Keratinocyte (primary cell): ENCODE measurements at regions not wholly inside any gene's neighbourhood (a gene's known extent, or its start where the extent isn't known, plus 50 kb on each side); places are given as distances from the start of the nearest gene placed in this dataset.
A peak's percentile ranks its signal among the peaks of the same experiment; 100 is the strongest.

ENCODE experiments used
- DNase-seq: peaks from one replicate; pipeline ENCODE4 v3.0.0-alpha.2; 2011; ENCODE audit warnings: low read depth, missing footprints, low spot score
- FAIRE-seq: peaks from 2 replicates; lab custom pipeline; 2011; peaks lifted over from hg19 to GRCh38; lab: Jason Lieb, UNC
- H2AFZ ChIP-seq: 2 replicates; pipeline ENCODE4 v1.6.0; 2012; ENCODE audit warnings: low read length, control low read depth, inconsistent platforms; ENCODE audit not compliant: control insufficient read depth
- H3K27ac ChIP-seq: 2 replicates; pipeline ENCODE4 v1.5.1; 2011; ENCODE audit warnings: low read length; ENCODE audit not compliant: control insufficient read depth, insufficient read depth
- H3K27me3 ChIP-seq: 3 replicates; pipeline ENCODE4 v1.6.0; 2011; ENCODE audit warnings: low read length; ENCODE audit not compliant: control insufficient read depth, insufficient read depth; ENCODE audit errors: extremely low read depth
- H3K36me3 ChIP-seq, 2 experiments: 2 replicates in 1 of 2; 3 replicates in 1 of 2; pipeline ENCODE4 v1.5.1; 2011; ENCODE audit warnings: low read length in 2 of 2, mild to moderate bottlenecking in 1 of 2; ENCODE audit not compliant: control insufficient read depth in 2 of 2, insufficient read depth in 2 of 2; ENCODE audit errors: extremely low read depth in 1 of 2
- H3K4me1 ChIP-seq: 3 replicates; pipeline ENCODE4 v1.5.1; 2011; ENCODE audit warnings: low read length; ENCODE audit not compliant: control insufficient read depth, insufficient read depth; ENCODE audit errors: extremely low read depth
- H3K4me2 ChIP-seq: 3 replicates; pipeline ENCODE4 v1.6.0; 2011; ENCODE audit warnings: low read depth, low read length; ENCODE audit not compliant: control insufficient read depth, insufficient read depth; ENCODE audit errors: extremely low read depth
- H3K4me3 ChIP-seq, 3 experiments: fragments of 200-600 bp in 1 of 3; sonication (generic) in 1 of 3; 2 replicates in 2 of 3; 3 replicates in 1 of 3; pipeline ENCODE4 v1.5.1; 2011 to 2016; ENCODE audit warnings: low read length in 3 of 3, mild to moderate bottlenecking in 3 of 3, control low read depth in 2 of 3, inconsistent platforms in 1 of 3, low read depth in 1 of 3, mixed read lengths in 1 of 3, mixed run types in 1 of 3, moderate library complexity in 1 of 3; ENCODE audit not compliant: control insufficient read depth in 2 of 3, insufficient read depth in 2 of 3; ENCODE audit errors: extremely low read depth in 1 of 3
- H3K79me2 ChIP-seq: 2 replicates; pipeline ENCODE4 v1.6.0; 2012; ENCODE audit warnings: low read length; ENCODE audit not compliant: control insufficient read depth, insufficient read depth
- H3K9ac ChIP-seq: 3 replicates; pipeline ENCODE4 v1.6.0; 2011; ENCODE audit warnings: low read length; ENCODE audit not compliant: control insufficient read depth, insufficient read depth; ENCODE audit errors: extremely low read depth
- H3K9me1 ChIP-seq: 3 replicates; pipeline ENCODE4 v1.6.0; 2011; ENCODE audit warnings: low read length; ENCODE audit not compliant: control insufficient read depth, insufficient read depth; ENCODE audit errors: extremely low read depth
- H3K9me3 ChIP-seq: 2 replicates; pipeline ENCODE4 v1.5.1; 2012; ENCODE audit warnings: low read depth, low read length; ENCODE audit not compliant: control insufficient read depth
- H4K20me1 ChIP-seq: 3 replicates; pipeline ENCODE4 v1.6.0; 2011; ENCODE audit warnings: low read length; ENCODE audit not compliant: control insufficient read depth, insufficient read depth; ENCODE audit errors: extremely low read depth
- CTCF ChIP-seq, 3 experiments: IDR thresholded peaks in 1 of 3; conservative IDR thresholded peaks in 1 of 3; optimal IDR thresholded peaks in 1 of 3; 2 replicates in 2 of 3; 3 replicates in 1 of 3; pipeline versions ENCODE3 to v1.5.1; 2011; ENCODE audit warnings: low read length in 3 of 3, mild to moderate bottlenecking in 3 of 3, moderate library complexity in 2 of 3, control low read depth in 1 of 3, inconsistent platforms in 1 of 3; ENCODE audit not compliant: insufficient read depth in 2 of 3; ENCODE audit errors: extremely low read depth in 1 of 3
- EZH2 ChIP-seq: IDR thresholded peaks from one replicate; pipeline ENCODE4 v1.6.1; 2012; ENCODE audit warnings: inconsistent platforms, mild to moderate bottlenecking, low read length, moderate library complexity
- dilution Hi-C: fragments of 300-500 bp; cut with MboI; formaldehyde crosslinking; loops from one replicate; pipeline ENCODE4 v1.7.0; 2020; ENCODE audit warnings: low sequenced_read_pairs; ENCODE audit not compliant: extremely low pct_ligation_motif_present

- Histone ChIP-seq H3K27me3 (no peaks in the 10 kb centered on the region), H3K36me3 (no peaks in the 10 kb centered on the region), H3K79me2 (no peaks in the 10 kb centered on the region), H3K4me2 (no peak overlapping the region), H4K20me1 (no peaks in the 10 kb centered on the region), H3K9ac (no peak overlapping the region), H3K4me3 (no peak overlapping the region), H3K9me3 (no peaks in the 10 kb centered on the region), H3K9me1 (no peaks in the 10 kb centered on the region), H3K4me1 (no peaks in the 10 kb centered on the region), H3K27ac (no peak overlapping the region), H2AFZ (no peak overlapping the region)
- no peak for FAIRE-seq
- dilution Hi-C loops, result no loop called here
- TF ChIP-seq EZH2 (no peak), CTCF (optimal IDR thresholded peaks at IDR 0.05 in 1 of 3, IDR thresholded peaks at IDR 0.05 in 1 of 3, conservative IDR thresholded peaks at IDR 0.05 in 1 of 3; ENCODE audit: extremely low read depth in 1 of 3, insufficient read depth in 2 of 3, low read length in 3 of 3) (peak in 2 of 3 experiments; percentile 24 to 40)
- DNase-seq, result no peak
Observed at GRCh38 chr2:138324068-138324771, 177.3 kb upstream of the SPOPL start.

- no peaks in the 10 kb centered on the region for H3K4me1 ChIP-seq
- H3K9me3 ChIP-seq, result no peaks in the 10 kb centered on the region
- no peak overlapping the region for H2AFZ ChIP-seq
- no peaks in the 10 kb centered on the region for H3K9me1 ChIP-seq
- DNase-seq (no peak), FAIRE-seq (no peak)
- TF ChIP-seq EZH2 (no peak), CTCF (optimal IDR thresholded peaks at IDR 0.05 in 1 of 3, IDR thresholded peaks at IDR 0.05 in 1 of 3, conservative IDR thresholded peaks at IDR 0.05 in 1 of 3; ENCODE audit: extremely low read depth in 1 of 3, insufficient read depth in 2 of 3, low read length in 3 of 3) (no peak)
- no peak overlapping the region for H3K4me3 ChIP-seq
- no peak overlapping the region for H3K4me2 ChIP-seq
- H3K36me3 ChIP-seq, result no peaks in the 10 kb centered on the region
- H3K27me3 ChIP-seq, result no peaks in the 10 kb centered on the region
- dilution Hi-C loops, result no loop called here
- H3K79me2 ChIP-seq, result no peaks in the 10 kb centered on the region
- no peak overlapping the region for H3K9ac ChIP-seq
- H4K20me1 ChIP-seq, result no peaks in the 10 kb centered on the region
- no peak overlapping the region for H3K27ac ChIP-seq
Observed at GRCh38 chr2:138327967-138328366, 173.6 kb upstream of the SPOPL start.
